PC-3 (cell line): ENCODE measurements at regions not wholly inside any gene's neighbourhood (a gene's known extent, or its start where the extent isn't known, plus 50 kb on each side); places are given as distances from the start of the nearest gene placed in this dataset.

Source experiments
- CTCF ChIP-seq: fragments of 300-600 bp; sonication (generic); conservative IDR thresholded peaks from 2 replicates; pipeline ENCODE4 v1.5.1; 2017; ENCODE audit warnings: antibody characterized with exemption, low read depth, mild to moderate bottlenecking, low read length
- EZH2 ChIP-seq: fragments of 300-600 bp; sonication (generic); IDR thresholded peaks from one replicate; pipeline ENCODE4 v1.6.1; 2017; ENCODE audit warnings: antibody characterized with exemption, mild to moderate bottlenecking, low read length; ENCODE audit not compliant: unreplicated experiment

GRCh38 chr18:44473394-44474066 lies 207.2 kb upstream of the SETBP1 start:
- no peak for TF ChIP-seq CTCF
- TF ChIP-seq EZH2, result no peak
